ENCODE measurements at regions not wholly inside any gene's neighbourhood (a gene's known extent, or its start where the extent isn't known, plus 50 kb on each side); places are given as distances from the start of the nearest gene placed in this dataset.
"Not testable (repeated sequence)": the region's sequence is repeated elsewhere in the genome, so short reads cannot be mapped to it uniquely, and the experiment has no call there.

DNA sequence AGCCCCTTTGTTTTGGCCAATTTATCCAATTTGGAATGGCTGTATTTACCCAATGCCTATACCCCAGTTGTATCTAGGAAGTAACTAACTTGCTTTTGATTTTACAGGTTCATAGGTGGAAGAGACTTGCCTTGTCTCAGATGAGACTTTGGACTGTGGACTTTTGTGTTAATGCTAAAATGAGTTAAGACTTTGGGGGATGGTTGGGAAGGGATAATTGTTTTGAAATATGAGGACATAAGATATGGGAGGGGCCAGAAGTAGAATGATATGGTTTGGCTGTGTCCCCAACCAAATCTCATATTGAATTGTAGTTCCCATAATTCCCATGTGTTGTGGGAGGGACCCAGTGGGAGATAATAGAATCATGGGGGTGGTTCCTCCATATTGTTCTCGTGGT, 94.4 kb upstream of the TMEM170B start:
- not testable (repeated sequence) for H3K23ac ChIP-seq (ENCODE audit: low read length); H3K79me2 ChIP-seq (ENCODE audit: control insufficient read depth, insufficient read depth, low read length); H3K56ac ChIP-seq (ENCODE audit: low read length); H3K4me2 ChIP-seq (ENCODE audit: low read length); H3K4me1 ChIP-seq (ENCODE audit: control insufficient read depth, low read depth, low read length); H4K8ac ChIP-seq (ENCODE audit: low read depth, low read length); H4K5ac ChIP-seq (ENCODE audit: low read length); H3K79me1 ChIP-seq (ENCODE audit: low read length); H3K4me3 ChIP-seq (ENCODE audit: low read length); H2BK15ac ChIP-seq (replicated peaks; ENCODE audit: low read depth); H2AK5ac ChIP-seq (ENCODE audit: low read length); H3K18ac ChIP-seq (ENCODE audit: low read length); DNase-seq; H2BK120ac ChIP-seq (ENCODE audit: low read depth, low read length); H3K36me3 ChIP-seq (ENCODE audit: control insufficient read depth, insufficient read depth, low read length); H3K9ac ChIP-seq (ENCODE audit: low read length); H3K27me3 ChIP-seq (ENCODE audit: insufficient read depth, low read length, poor library complexity); H3K27ac ChIP-seq (ENCODE audit: low read depth, low read length); H2BK5ac ChIP-seq (ENCODE audit: low read length); H3K4ac ChIP-seq (ENCODE audit: low read depth, low read length)
- no CpG with 5 or more reads among the region's 1 CpG for WGBS (ENCODE audit: extremely low coverage, insufficient coverage, low lambda C conversion rate)

DNA sequence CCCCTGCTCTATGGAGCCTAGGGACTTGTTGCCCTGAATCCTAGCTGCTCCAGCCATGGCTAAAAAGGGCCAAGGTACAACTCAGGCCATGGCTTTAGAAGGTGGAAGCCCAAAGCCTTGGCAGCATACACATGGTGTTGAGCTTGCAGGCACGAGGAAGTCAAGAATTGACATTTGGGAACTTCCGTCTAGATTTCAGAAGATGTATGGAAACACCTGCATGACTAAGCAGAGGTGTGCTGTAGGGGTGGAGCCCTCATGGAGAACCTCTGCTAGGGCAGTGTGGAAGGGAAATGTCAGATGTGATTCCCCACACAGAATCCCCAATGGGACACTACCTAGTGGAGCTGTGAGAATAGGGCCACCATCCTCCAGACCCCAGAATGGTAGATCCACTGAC, 95.1 kb upstream of the TMEM170B start:
- Histone ChIP-seq H2BK15ac (replicated peaks; ENCODE audit: low read depth) (no peak overlapping the region), H3K56ac (ENCODE audit: low read length) (no peak overlapping the region), H3K4me2 (ENCODE audit: low read length) (no peak overlapping the region), H2AK5ac (ENCODE audit: low read length) (no peak overlapping the region), H3K27me3 (ENCODE audit: insufficient read depth, low read length, poor library complexity) (no peaks in the 10 kb centered on the region), H2BK5ac (ENCODE audit: low read length) (no peak overlapping the region), H3K18ac (ENCODE audit: low read length) (no peak overlapping the region), H3K23ac (ENCODE audit: low read length) (no peak overlapping the region), H3K4me1 (ENCODE audit: control insufficient read depth, low read depth, low read length) (no peaks in the 10 kb centered on the region), H3K36me3 (ENCODE audit: control insufficient read depth, insufficient read depth, low read length) (no peaks in the 10 kb centered on the region), H3K79me2 (ENCODE audit: control insufficient read depth, insufficient read depth, low read length) (no peaks in the 10 kb centered on the region), H3K27ac (ENCODE audit: low read depth, low read length) (no peak overlapping the region), H3K4me3 (ENCODE audit: low read length) (no peak overlapping the region), H3K79me1 (ENCODE audit: low read length) (no peaks in the 10 kb centered on the region), H3K4ac (ENCODE audit: low read depth, low read length) (no peak overlapping the region), H4K8ac (ENCODE audit: low read depth, low read length) (no peak overlapping the region), H2BK120ac (ENCODE audit: low read depth, low read length) (no peak overlapping the region), H3K9ac (ENCODE audit: low read length) (no peak overlapping the region), H4K5ac (ENCODE audit: low read length) (no peak overlapping the region)
- no peak for DNase-seq
- WGBS (ENCODE audit: extremely low coverage, insufficient coverage, low lambda C conversion rate), result no CpG with 5 or more reads among the region's 2 CpGs

DNA sequence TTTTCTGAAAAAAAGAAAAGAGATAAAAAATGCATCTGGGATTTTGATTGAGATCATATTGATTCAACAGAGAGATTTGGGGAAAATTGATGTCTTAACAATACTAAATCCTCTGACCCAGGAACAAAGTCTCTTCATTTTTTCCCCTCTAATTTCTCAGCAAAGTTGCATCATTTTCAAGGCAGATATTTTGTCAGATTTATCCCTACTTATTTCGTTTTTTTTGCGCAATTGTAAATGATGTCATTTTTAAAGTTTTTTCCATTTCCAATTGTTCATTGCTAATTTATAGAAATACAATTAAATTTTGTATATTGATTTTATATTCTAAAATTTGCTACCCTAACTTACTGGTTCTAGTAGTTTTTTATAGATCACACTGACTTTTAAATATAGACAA, 97.7 kb upstream of the TMEM170B start:
- Histone ChIP-seq H3K79me2 (ENCODE audit: control insufficient read depth, insufficient read depth, low read length) (no peaks in the 10 kb centered on the region), H3K4me1 (ENCODE audit: control insufficient read depth, low read depth, low read length) (no peaks in the 10 kb centered on the region), H3K56ac (ENCODE audit: low read length) (no peak overlapping the region), H3K27me3 (ENCODE audit: insufficient read depth, low read length, poor library complexity) (no peaks in the 10 kb centered on the region), H2AK5ac (ENCODE audit: low read length) (no peak overlapping the region), H2BK120ac (ENCODE audit: low read depth, low read length) (no peak overlapping the region), H2BK15ac (replicated peaks; ENCODE audit: low read depth) (no peak overlapping the region), H4K8ac (ENCODE audit: low read depth, low read length) (no peak overlapping the region), H3K23ac (ENCODE audit: low read length) (no peak overlapping the region), H3K9ac (ENCODE audit: low read length) (no peak overlapping the region), H3K4me2 (ENCODE audit: low read length) (no peak overlapping the region), H3K4ac (ENCODE audit: low read depth, low read length) (no peak overlapping the region), H3K18ac (ENCODE audit: low read length) (no peak overlapping the region), H4K5ac (ENCODE audit: low read length) (no peak overlapping the region), H3K36me3 (ENCODE audit: control insufficient read depth, insufficient read depth, low read length) (no peaks in the 10 kb centered on the region), H3K79me1 (ENCODE audit: low read length) (no peaks in the 10 kb centered on the region), H3K4me3 (ENCODE audit: low read length) (no peak overlapping the region), H3K27ac (ENCODE audit: low read depth, low read length) (no peak overlapping the region), H2BK5ac (ENCODE audit: low read length) (no peak overlapping the region)
- DNase-seq, result no peak
- no CpG with 5 or more reads among the region's 2 CpGs for WGBS (ENCODE audit: extremely low coverage, insufficient coverage, low lambda C conversion rate)

DNA sequence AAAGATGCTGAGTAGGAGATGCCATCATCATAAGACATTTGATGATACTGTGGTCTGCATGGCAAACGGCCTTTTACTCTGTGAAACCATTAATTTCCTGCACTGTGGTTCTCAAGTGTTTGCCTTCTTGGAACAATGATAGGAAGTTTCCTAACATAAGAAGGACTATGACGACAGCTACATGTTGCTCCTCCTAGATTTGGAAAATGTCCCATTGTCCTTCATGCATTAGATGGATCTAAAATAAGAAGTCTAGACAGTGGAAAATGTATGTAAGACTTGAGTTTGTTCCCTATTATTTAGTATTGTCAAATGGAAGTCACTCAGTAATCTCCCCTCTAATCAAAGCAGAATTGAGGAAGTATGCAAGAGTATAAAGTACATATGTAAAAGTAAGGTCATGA, 98.5 kb upstream of the TMEM170B start:
- no peak overlapping the region for H3K18ac ChIP-seq (ENCODE audit: low read length)
- no CpG with 5 or more reads among the region's 2 CpGs for WGBS (ENCODE audit: extremely low coverage, insufficient coverage, low lambda C conversion rate)

DNA sequence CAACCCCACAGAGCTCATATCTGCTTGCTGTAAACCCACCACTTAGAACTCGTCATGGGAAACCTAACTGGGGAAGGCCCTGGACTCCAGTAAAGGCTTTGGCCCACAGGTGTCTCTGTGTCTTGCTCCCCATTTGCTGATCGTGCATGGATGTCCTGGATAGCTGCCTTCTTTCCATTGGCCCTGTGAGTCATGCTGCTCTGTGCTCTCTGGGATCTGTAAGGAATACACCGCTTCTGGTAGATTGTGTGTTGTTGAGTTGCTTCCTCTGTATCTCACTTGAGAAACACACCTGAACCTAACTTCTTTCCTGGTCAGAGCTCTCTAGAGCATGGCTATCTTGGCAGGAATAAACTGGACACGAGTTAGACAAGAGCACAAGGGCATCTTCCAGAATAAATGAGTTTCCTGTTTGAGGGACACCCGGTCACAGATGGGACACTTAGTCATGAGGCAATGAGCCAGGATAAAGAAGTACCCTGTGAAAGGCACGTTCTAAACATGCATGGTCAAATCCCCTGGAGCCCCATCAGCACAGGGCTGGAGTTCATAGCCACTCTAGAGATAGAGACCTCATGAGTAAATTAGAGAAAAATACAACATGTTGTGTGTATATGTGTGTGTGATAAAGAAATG, 99.6 kb upstream of the TMEM170B start:
- no peak overlapping the region for H4K8ac ChIP-seq (ENCODE audit: low read depth, low read length)
- no peak overlapping the region for H3K4ac ChIP-seq (ENCODE audit: low read depth, low read length)
- no peak overlapping the region for H3K9ac ChIP-seq (ENCODE audit: low read length)
- H4K5ac ChIP-seq (ENCODE audit: low read length), result no peak overlapping the region
- no peaks in the 10 kb centered on the region for H3K4me1 ChIP-seq (ENCODE audit: control insufficient read depth, low read depth, low read length)
- no peak overlapping the region for H2AK5ac ChIP-seq (ENCODE audit: low read length)
- H3K79me1 ChIP-seq (ENCODE audit: low read length), result no peaks in the 10 kb centered on the region
- H3K27ac ChIP-seq (ENCODE audit: low read depth, low read length), result no peak overlapping the region
- H3K4me2 ChIP-seq (ENCODE audit: low read length), result no peak overlapping the region
- H3K23ac ChIP-seq (ENCODE audit: low read length), result no peak overlapping the region
- H3K79me2 ChIP-seq (ENCODE audit: control insufficient read depth, insufficient read depth, low read length), result no peaks in the 10 kb centered on the region
- no peak for DNase-seq
- WGBS (ENCODE audit: extremely low coverage, insufficient coverage, low lambda C conversion rate), result no CpG with 5 or more reads among the region's 6 CpGs
- H2BK120ac ChIP-seq (ENCODE audit: low read depth, low read length), result no peak overlapping the region
- no peak overlapping the region for H3K18ac ChIP-seq (ENCODE audit: low read length)
- no peak overlapping the region for H3K4me3 ChIP-seq (ENCODE audit: low read length)
- no peak overlapping the region for H3K56ac ChIP-seq (ENCODE audit: low read length)
- no peak overlapping the region for H2BK5ac ChIP-seq (ENCODE audit: low read length)
- H2BK15ac ChIP-seq (replicated peaks; ENCODE audit: low read depth), result no peak overlapping the region
- H3K36me3 ChIP-seq (ENCODE audit: control insufficient read depth, insufficient read depth, low read length), result no peaks in the 10 kb centered on the region
- H3K27me3 ChIP-seq (ENCODE audit: insufficient read depth, low read length, poor library complexity), result no peaks in the 10 kb centered on the region

More for the DNA sequence above, 98.5 kb upstream of the TMEM170B start:
- Histone ChIP-seq H3K4me2 (ENCODE audit: low read length) (no peak overlapping the region), H4K5ac (ENCODE audit: low read length) (no peak overlapping the region), H3K27ac (ENCODE audit: low read depth, low read length) (no peak overlapping the region), H3K4ac (ENCODE audit: low read depth, low read length) (no peak overlapping the region), H2BK15ac (replicated peaks; ENCODE audit: low read depth) (no peak overlapping the region), H3K79me2 (ENCODE audit: control insufficient read depth, insufficient read depth, low read length) (no peaks in the 10 kb centered on the region), H3K79me1 (ENCODE audit: low read length) (no peaks in the 10 kb centered on the region), H3K36me3 (ENCODE audit: control insufficient read depth, insufficient read depth, low read length) (no peaks in the 10 kb centered on the region), H3K56ac (ENCODE audit: low read length) (no peak overlapping the region), H2BK5ac (ENCODE audit: low read length) (no peak overlapping the region), H2AK5ac (ENCODE audit: low read length) (no peak overlapping the region), H4K8ac (ENCODE audit: low read depth, low read length) (no peak overlapping the region), H3K4me3 (ENCODE audit: low read length) (no peak overlapping the region), H3K27me3 (ENCODE audit: insufficient read depth, low read length, poor library complexity) (no peaks in the 10 kb centered on the region), H3K23ac (ENCODE audit: low read length) (no peak overlapping the region), H3K9ac (ENCODE audit: low read length) (no peak overlapping the region), H3K4me1 (ENCODE audit: control insufficient read depth, low read depth, low read length) (no peaks in the 10 kb centered on the region), H2BK120ac (ENCODE audit: low read depth, low read length) (no peak overlapping the region)
- no peak for DNase-seq

DNA sequence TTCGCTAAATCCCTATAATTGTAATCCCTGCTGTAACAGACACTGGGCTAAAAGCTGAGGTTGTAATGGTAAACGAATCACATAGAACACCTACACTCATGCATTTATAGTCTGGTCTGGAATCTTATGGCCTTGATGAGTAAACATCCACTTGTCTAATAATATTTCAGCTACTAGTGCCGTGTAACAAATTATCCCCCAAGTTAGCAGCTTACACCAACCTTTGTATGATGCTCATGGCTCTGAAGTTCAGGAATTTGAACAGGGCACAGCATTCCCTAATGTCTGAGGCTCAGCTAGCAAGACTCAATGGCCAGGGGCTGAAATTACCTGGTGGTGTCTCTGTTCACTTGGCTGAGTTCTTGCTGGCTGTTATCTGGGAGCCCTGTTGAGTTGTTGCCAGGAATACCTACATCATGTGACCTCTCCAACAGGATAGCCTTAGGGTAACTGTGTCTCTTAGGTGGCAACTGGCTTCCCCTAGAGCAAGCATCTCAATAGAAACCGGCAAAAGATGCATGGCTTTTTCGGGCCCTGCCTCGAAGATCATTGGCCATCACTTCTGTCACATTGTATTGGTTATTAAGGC, 100.9 kb upstream of the TMEM170B start:
- Histone ChIP-seq H3K79me1 (ENCODE audit: low read length) (no peaks in the 10 kb centered on the region), H3K4ac (ENCODE audit: low read depth, low read length) (no peak overlapping the region), H3K79me2 (ENCODE audit: control insufficient read depth, insufficient read depth, low read length) (no peaks in the 10 kb centered on the region), H2BK15ac (replicated peaks; ENCODE audit: low read depth) (no peak overlapping the region), H3K4me2 (ENCODE audit: low read length) (no peak overlapping the region), H3K9ac (ENCODE audit: low read length) (no peak overlapping the region), H3K18ac (ENCODE audit: low read length) (no peak overlapping the region), H3K56ac (ENCODE audit: low read length) (no peak overlapping the region), H2BK5ac (ENCODE audit: low read length) (no peak overlapping the region), H3K4me3 (ENCODE audit: low read length) (no peak overlapping the region), H3K27ac (ENCODE audit: low read depth, low read length) (no peak overlapping the region), H3K23ac (ENCODE audit: low read length) (no peak overlapping the region), H2BK120ac (ENCODE audit: low read depth, low read length) (no peak overlapping the region), H3K27me3 (ENCODE audit: insufficient read depth, low read length, poor library complexity) (no peaks in the 10 kb centered on the region), H3K36me3 (ENCODE audit: control insufficient read depth, insufficient read depth, low read length) (no peaks in the 10 kb centered on the region), H4K8ac (ENCODE audit: low read depth, low read length) (no peak overlapping the region), H4K5ac (ENCODE audit: low read length) (no peak overlapping the region), H2AK5ac (ENCODE audit: low read length) (no peak overlapping the region), H3K4me1 (ENCODE audit: control insufficient read depth, low read depth, low read length) (no peaks in the 10 kb centered on the region)
- whole genome bisulfite sequencing (ENCODE audit: extremely low coverage, insufficient coverage, low lambda C conversion rate), result no CpG with 5 or more reads among the region's 6 CpGs
- DNase-seq, result peak; percentile 48

Measured in mesendoderm (in vitro differentiated cells).